CD4-positive, alpha-beta T cell (primary cell): ENCODE measurements at regions not wholly inside any gene's neighbourhood (a gene's known extent, or its start where the extent isn't known, plus 50 kb on each side); places are given as distances from the start of the nearest gene placed in this dataset.

ENCODE experiments used
- ATAC-seq: fragments of 200-7000 bp; cut with Tn5 transposase; one replicate; pipeline ENCODE4 v1.10.0; 2022; ENCODE audit warnings: mild to moderate bottlenecking; ENCODE audit not compliant: poor library complexity
- CTCF ChIA-PET: fragments of 350-600 bp; sonication (Branson Sonifier 250); formaldehyde crosslinking; loops from one replicate; lab custom pipeline; 2021; ENCODE audit warnings: antibody characterized with exemption, inconsistent platforms; lab: Charles Lee
- POLR2A ChIA-PET: fragments of 350-600 bp; sonication (Branson Sonifier 250); formaldehyde crosslinking; loops from one replicate; lab custom pipeline; 2021; ENCODE audit warnings: antibody characterized with exemption, inconsistent platforms; lab: Charles Lee
- DNase-seq, 14 experiments: peaks; one replicate each; pipeline ENCODE4 v3.0.0-alpha.2; 2013 to 2020; ENCODE audit warnings: mixed read lengths in 2 of 14
- H3K27ac ChIP-seq, 2 donors: one replicate each; pipeline versions ENCODE4 v1.5.1 to v1.7.0; 2013; ENCODE audit warnings: low read length in 2 of 2, low read depth in 1 of 2, mild to moderate bottlenecking in 1 of 2
- H3K27me3 ChIP-seq, 2 experiments: 1 replicate in 1 of 2; 2 replicates in 1 of 2; pipeline versions ENCODE4 v1.6.1 to v1.7.0; 2013; ENCODE audit warnings: low read length in 2 of 2, control low read depth in 1 of 2, mild to moderate bottlenecking in 1 of 2, moderate library complexity in 1 of 2; ENCODE audit not compliant: insufficient read depth in 2 of 2, control insufficient read depth in 1 of 2
- H3K36me3 ChIP-seq: one replicate; pipeline ENCODE4 v1.6.1; 2013; ENCODE audit warnings: low read length, control low read depth; ENCODE audit not compliant: insufficient read depth
- H3K4me1 ChIP-seq: one replicate; pipeline ENCODE4 v1.6.1; 2013; ENCODE audit warnings: low read length, control low read depth; ENCODE audit not compliant: insufficient read depth
- H3K4me3 ChIP-seq: one replicate; pipeline ENCODE4 v1.5.1; 2013; ENCODE audit warnings: mild to moderate bottlenecking, low read length, moderate library complexity
- H3K9me3 ChIP-seq, 2 experiments: 1 replicate in 1 of 2; 2 replicates in 1 of 2; pipeline versions ENCODE4 v1.6.1 to v1.7.0; 2013; ENCODE audit warnings: low read length in 2 of 2, mild to moderate bottlenecking in 2 of 2, control low read depth in 1 of 2, moderate library complexity in 1 of 2; ENCODE audit not compliant: control insufficient read depth in 1 of 2, insufficient read depth in 1 of 2
- H3K27ac Mint-ChIP-seq: one replicate; pipeline ENCODE4 v1.8.0; 2020; ENCODE audit warnings: mixed read lengths
- H3K27me3 Mint-ChIP-seq: one replicate; pipeline ENCODE4 v1.8.0; 2021; ENCODE audit warnings: mixed read lengths
- H3K36me3 Mint-ChIP-seq: one replicate; pipeline ENCODE4 v1.8.0; 2021; ENCODE audit warnings: low read depth, mixed read lengths
- H3K4me1 Mint-ChIP-seq: one replicate; pipeline ENCODE4 v1.8.0; 2021; ENCODE audit warnings: low read depth, mixed read lengths
- H3K4me3 Mint-ChIP-seq: one replicate; pipeline ENCODE4 v1.8.0; 2020; ENCODE audit warnings: mild to moderate bottlenecking, mixed read lengths
- H3K9me3 Mint-ChIP-seq: one replicate; pipeline ENCODE4 v1.8.0; 2020; ENCODE audit warnings: mixed read lengths
- CTCF ChIP-seq: fragments of 200-600 bp; IDR thresholded peaks from one replicate; pipeline ENCODE4 v1.8.0; 2022; ENCODE audit warnings: antibody characterized with exemption, mild to moderate bottlenecking
- intact Hi-C, 2 experiments: fragments of 100-400 bp; cut with DNase I in 1 of 2; cut with micrococcal nuclease in 1 of 2; formaldehyde crosslinking; loops; one replicate each; pipeline versions ENCODE4 v1.15.1 to v1.9.0; 2023 to 2025; cut with DNase I, micrococcal nuclease

DNA sequence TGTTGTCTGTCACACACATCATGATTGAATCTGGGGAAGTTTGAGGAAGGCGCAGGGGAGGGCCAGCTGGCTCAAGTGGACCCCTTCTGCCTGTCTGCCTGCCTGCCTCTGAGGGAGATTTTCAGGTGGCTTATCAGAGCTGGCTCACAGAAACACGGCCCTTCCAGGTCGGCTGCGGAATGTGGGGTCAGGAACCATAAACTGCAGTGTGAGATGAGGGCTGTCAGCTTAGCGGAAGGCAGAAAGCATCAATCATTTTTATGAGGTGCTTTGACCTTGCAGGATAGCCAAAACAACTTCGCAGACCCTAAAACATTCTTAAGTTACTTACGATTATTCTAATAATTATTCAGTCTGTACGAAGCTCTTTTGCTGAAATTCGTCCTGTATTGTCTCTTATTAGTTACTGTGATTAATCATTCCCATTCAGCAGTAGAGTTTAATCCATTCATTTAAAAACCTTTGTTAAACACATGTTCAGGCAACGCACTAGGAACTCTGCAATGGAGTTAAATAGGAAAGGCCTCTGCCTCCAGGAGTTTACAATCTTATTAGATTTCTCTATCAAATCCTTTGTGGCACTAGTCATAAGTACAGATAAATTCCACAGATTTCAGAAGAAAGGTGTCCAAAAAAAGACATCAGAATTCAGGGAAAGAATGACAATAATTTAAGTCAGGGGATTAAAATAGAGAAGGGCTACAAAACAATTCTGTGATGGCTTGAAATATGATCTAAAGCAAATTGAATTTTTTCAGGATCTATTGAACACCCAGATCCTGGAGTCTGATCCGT lies 371.6 kb downstream of the HRH4 start:
- H3K27me3 ChIP-seq: no peaks in the 10 kb centered on the region
- no peak for TF ChIP-seq CTCF
- no peaks in the 10 kb centered on the region for H3K9me3 Mint-ChIP-seq
- no peaks in the 10 kb centered on the region for H3K36me3 ChIP-seq
- no peaks in the 10 kb centered on the region for H3K4me1 Mint-ChIP-seq
- no peak overlapping the region for H3K4me3 ChIP-seq
- ATAC-seq (no peak), DNase-seq (no peak)
- no peak overlapping the region for H3K4me3 Mint-ChIP-seq
- H3K27ac ChIP-seq: no peak overlapping the region
- no peak overlapping the region for H3K27ac Mint-ChIP-seq
- H3K27me3 Mint-ChIP-seq: peaks cover 17% of the 10 kb centered on the region
- H3K9me3 ChIP-seq: no peaks in the 10 kb centered on the region
- POLR2A ChIA-PET: no interaction called here
- CTCF ChIA-PET: no interaction called here
- intact Hi-C loops: no loop called here
- H3K36me3 Mint-ChIP-seq: no peaks in the 10 kb centered on the region
- no peaks in the 10 kb centered on the region for H3K4me1 ChIP-seq

- no peaks in the 10 kb centered on the region for H3K27me3 ChIP-seq
- no peak for TF ChIP-seq CTCF
- no peaks in the 10 kb centered on the region for H3K4me1 Mint-ChIP-seq
- no peak overlapping the region for H3K27ac ChIP-seq
- H3K9me3 Mint-ChIP-seq: peaks cover 3% of the 10 kb centered on the region
- H3K9me3 ChIP-seq: no peaks in the 10 kb centered on the region
- ChIA-PET POLR2A (no interaction called here), CTCF (no interaction called here)
- H3K4me3 Mint-ChIP-seq: no peak overlapping the region
- H3K27ac Mint-ChIP-seq: no peak overlapping the region
- ATAC-seq (no peak), DNase-seq (no peak)
- H3K27me3 Mint-ChIP-seq: peaks cover 21% of the 10 kb centered on the region
- H3K4me3 ChIP-seq: no peak overlapping the region
- no peaks in the 10 kb centered on the region for H3K36me3 Mint-ChIP-seq
- intact Hi-C loops: no loop called here
- no peaks in the 10 kb centered on the region for H3K36me3 ChIP-seq
- H3K4me1 ChIP-seq: no peaks in the 10 kb centered on the region
Observed at GRCh38 chr18:24835751-24836150, 375.3 kb downstream of the HRH4 start.

- Mint-ChIP-seq H3K4me3 (no peak overlapping the region), H3K9me3 (peaks cover 3% of the 10 kb centered on the region), H3K27ac (no peak overlapping the region), H3K36me3 (no peaks in the 10 kb centered on the region), H3K27me3 (peaks cover 18% of the 10 kb centered on the region), H3K4me1 (no peaks in the 10 kb centered on the region)
- Histone ChIP-seq H3K9me3 (no peaks in the 10 kb centered on the region), H3K27me3 (no peaks in the 10 kb centered on the region), H3K4me1 (no peaks in the 10 kb centered on the region), H3K27ac (no peak overlapping the region), H3K36me3 (no peaks in the 10 kb centered on the region), H3K4me3 (no peak overlapping the region)
- no peak for TF ChIP-seq CTCF
- no peak for DNase-seq
- ChIA-PET POLR2A (no interaction called here), CTCF (no interaction called here)
- intact Hi-C loops: no loop called here
- ATAC-seq: no peak
Observed at GRCh38 chr18:24837066-24837465, 376.6 kb downstream of the HRH4 start.
